Esophagus squamous epithelium (tissue), 5 donors: ENCODE measurements at regions not wholly inside any gene's neighbourhood (a gene's known extent, or its start where the extent isn't known, plus 50 kb on each side); places are given as distances from the start of the nearest gene placed in this dataset.

ENCODE experiments used
- DNase-seq: peaks from one replicate; lab custom pipeline; 2025; lab: John Stamatoyannopoulos, UW
- H3K27ac ChIP-seq, 4 donors: fragments of 200-600 bp; sonication (generic); one replicate each; pipeline ENCODE4 v1.5.1; 2016 to 2019; ENCODE audit warnings: mild to moderate bottlenecking in 1 of 4
- H3K27me3 ChIP-seq, 4 donors: fragments of 200-600 bp; sonication (generic); 1 replicate in 3 of 4; 2 replicates in 1 of 4; pipeline versions ENCODE4 v1.5.1 to v1.6.0; 2017 to 2021; ENCODE audit warnings: antibody characterized with exemption in 1 of 4
- H3K36me3 ChIP-seq, 3 donors: fragments of 200-600 bp; sonication (generic); one replicate each; pipeline ENCODE4 v1.5.1; 2016 to 2019
- H3K4me1 ChIP-seq, 3 donors: fragments of 200-600 bp; sonication (generic); one replicate each; pipeline ENCODE4 v1.5.1; 2017 to 2019
- H3K4me3 ChIP-seq, 4 donors: fragments of 200-600 bp; sonication (generic); 1 replicate in 3 of 4; 2 replicates in 1 of 4; pipeline ENCODE4 v1.5.1; 2016 to 2019; ENCODE audit warnings: mild to moderate bottlenecking in 2 of 4, moderate library complexity in 1 of 4
- H3K9me3 ChIP-seq, 3 donors: fragments of 200-600 bp; sonication (generic); one replicate each; pipeline ENCODE4 v1.5.1; 2016 to 2019
- POLR2A ChIP-seq, 4 donors: fragments of 450-650 bp; IDR thresholded peaks; one replicate each; pipeline ENCODE4 v1.6.1; 2017; ENCODE audit warnings: antibody characterized with exemption in 4 of 4, mild to moderate bottlenecking in 4 of 4, moderate library complexity in 3 of 4
- WGBS, 2 donors: methylation state at CpG; one replicate each; pipeline ENCODE4 v1.1.5; 2018; 5-methylcytosine and 5-hydroxymethylcytosine counted together
- intact Hi-C: fragments of 100-400 bp; cut with DNase I; formaldehyde crosslinking; loops from one replicate; pipeline ENCODE4 v1.15.0; 2022
- TF ChIP-seq, protein P1 (sequence below), 6 experiments: fragments of 450-650 bp in 4 of 6; fragments of 200-600 bp in 2 of 6; sonication (generic) in 2 of 6; IDR thresholded peaks; one replicate each; pipeline ENCODE4 v1.5.1; 2016 to 2019; ENCODE audit warnings: antibody characterized with exemption in 6 of 6, mild to moderate bottlenecking in 4 of 6, moderate library complexity in 4 of 6
- donor health status: DM: yes; HTN: yes; CAD: no.

DNA sequence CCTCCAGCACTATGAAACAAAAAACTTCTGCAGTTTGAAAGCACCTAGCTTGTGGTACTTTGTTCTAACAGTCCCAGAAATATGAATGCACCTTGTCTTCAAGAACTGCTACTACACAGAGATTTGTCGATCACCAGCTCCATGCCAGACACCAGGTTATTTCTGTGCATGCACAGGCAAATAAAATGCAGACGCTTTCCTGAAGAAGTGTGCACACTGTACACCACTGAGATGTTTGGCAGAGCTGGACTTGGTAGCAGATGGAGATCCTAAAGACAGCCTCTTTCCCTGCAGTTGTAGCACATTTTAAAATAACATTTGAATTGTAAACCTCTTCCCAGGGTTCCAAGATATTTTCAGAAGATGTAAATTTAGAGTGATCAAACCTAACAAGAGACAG lies 730.0 kb downstream of the MTRR start:
- Histone ChIP-seq H3K27ac (no peak overlapping the region), H3K27me3 (no peaks in the 10 kb centered on the region), H3K36me3 (no peaks in the 10 kb centered on the region), H3K4me3 (no peak overlapping the region), H3K9me3 (no peaks in the 10 kb centered on the region), H3K4me1 (no peaks in the 10 kb centered on the region)
- intact Hi-C loops: no loop called here
- TF ChIP-seq POLR2A (IDR thresholded peaks at IDR 0.05): no peak
- 38 to 46% methylated on average over 2 of the region's 2 CpGs for WGBS, 2 donors
- DNase-seq: no peak

GRCh38 chr5:8600843-8601242 lies 731.9 kb downstream of the MTRR start:
- H3K4me1 ChIP-seq: no peaks in the 10 kb centered on the region
- H3K27ac ChIP-seq: no peak overlapping the region
- no peaks in the 10 kb centered on the region for H3K9me3 ChIP-seq
- intact Hi-C loops: no loop called here
- H3K4me3 ChIP-seq: no peak overlapping the region
- DNase-seq: no peak
- TF ChIP-seq, protein P1, sequence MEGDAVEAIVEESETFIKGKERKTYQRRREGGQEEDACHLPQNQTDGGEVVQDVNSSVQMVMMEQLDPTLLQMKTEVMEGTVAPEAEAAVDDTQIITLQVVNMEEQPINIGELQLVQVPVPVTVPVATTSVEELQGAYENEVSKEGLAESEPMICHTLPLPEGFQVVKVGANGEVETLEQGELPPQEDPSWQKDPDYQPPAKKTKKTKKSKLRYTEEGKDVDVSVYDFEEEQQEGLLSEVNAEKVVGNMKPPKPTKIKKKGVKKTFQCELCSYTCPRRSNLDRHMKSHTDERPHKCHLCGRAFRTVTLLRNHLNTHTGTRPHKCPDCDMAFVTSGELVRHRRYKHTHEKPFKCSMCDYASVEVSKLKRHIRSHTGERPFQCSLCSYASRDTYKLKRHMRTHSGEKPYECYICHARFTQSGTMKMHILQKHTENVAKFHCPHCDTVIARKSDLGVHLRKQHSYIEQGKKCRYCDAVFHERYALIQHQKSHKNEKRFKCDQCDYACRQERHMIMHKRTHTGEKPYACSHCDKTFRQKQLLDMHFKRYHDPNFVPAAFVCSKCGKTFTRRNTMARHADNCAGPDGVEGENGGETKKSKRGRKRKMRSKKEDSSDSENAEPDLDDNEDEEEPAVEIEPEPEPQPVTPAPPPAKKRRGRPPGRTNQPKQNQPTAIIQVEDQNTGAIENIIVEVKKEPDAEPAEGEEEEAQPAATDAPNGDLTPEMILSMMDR (IDR thresholded peaks at IDR 0.05): no peak
- TF ChIP-seq POLR2A (IDR thresholded peaks at IDR 0.05): no peak
- H3K27me3 ChIP-seq: no peaks in the 10 kb centered on the region
- no peaks in the 10 kb centered on the region for H3K36me3 ChIP-seq

GRCh38 chr5:8601831-8602354 lies 732.9 kb downstream of the MTRR start:
- Histone ChIP-seq H3K4me1 (no peaks in the 10 kb centered on the region), H3K27me3 (no peaks in the 10 kb centered on the region), H3K27ac (no peak overlapping the region), H3K36me3 (no peaks in the 10 kb centered on the region), H3K4me3 (no peak overlapping the region), H3K9me3 (no peaks in the 10 kb centered on the region)
- 69 to 86% methylated on average over 8 of the region's 8 CpGs for WGBS, 2 donors
- TF ChIP-seq, protein P1 (IDR thresholded peaks at IDR 0.05): no peak
- TF ChIP-seq POLR2A (IDR thresholded peaks at IDR 0.05): no peak
- intact Hi-C loops: no loop called here
- no peak for DNase-seq

- no peak for TF ChIP-seq POLR2A (IDR thresholded peaks at IDR 0.05)
- intact Hi-C loops: no loop called here
- no peaks in the 10 kb centered on the region for H3K4me1 ChIP-seq
- H3K36me3 ChIP-seq: no peaks in the 10 kb centered on the region
- H3K27me3 ChIP-seq: no peaks in the 10 kb centered on the region
- DNase-seq: no peak
- H3K27ac ChIP-seq: no peak overlapping the region
- no peak overlapping the region for H3K4me3 ChIP-seq
- H3K9me3 ChIP-seq: no peaks in the 10 kb centered on the region
These were observed 737.3 kb downstream of the MTRR start for GRCh38 chr5:8606231-8606630.

GRCh38 chr5:8611067-8611466 lies 742.1 kb downstream of the MTRR start:
- TF ChIP-seq POLR2A (IDR thresholded peaks at IDR 0.05): no peak
- TF ChIP-seq, protein P1 (IDR thresholded peaks at IDR 0.05): no peak
- H3K36me3 ChIP-seq: no peaks in the 10 kb centered on the region
- no peaks in the 10 kb centered on the region for H3K4me1 ChIP-seq
- no peak overlapping the region for H3K4me3 ChIP-seq
- WGBS, 2 donors: 87 to 90% methylated on average over 3 of the region's 3 CpGs
- H3K9me3 ChIP-seq: no peaks in the 10 kb centered on the region
- H3K27me3 ChIP-seq: no peaks in the 10 kb centered on the region
- no peak overlapping the region for H3K27ac ChIP-seq
- intact Hi-C loops: no loop called here
- DNase-seq: no peak

GRCh38 chr5:8613078-8613685 lies 744.2 kb downstream of the MTRR start:
- Histone ChIP-seq H3K27me3 (no peaks in the 10 kb centered on the region), H3K9me3 (no peaks in the 10 kb centered on the region), H3K27ac (no peak overlapping the region), H3K4me3 (no peak overlapping the region), H3K4me1 (no peaks in the 10 kb centered on the region), H3K36me3 (no peaks in the 10 kb centered on the region)
- TF ChIP-seq, protein P1 (IDR thresholded peaks at IDR 0.05): no peak
- TF ChIP-seq POLR2A (IDR thresholded peaks at IDR 0.05): no peak
- DNase-seq: no peak
- 52 to 76% methylated on average over 4 of the region's 4 CpGs for WGBS, 2 donors
- intact Hi-C loops: no loop called here
